NCI-H1930 (cell line): ENCODE measurements at regions not wholly inside any gene's neighbourhood (a gene's known extent, or its start where the extent isn't known, plus 50 kb on each side); places are given as distances from the start of the nearest gene placed in this dataset.
"Not testable (repeated sequence)": the region's sequence is repeated elsewhere in the genome, so short reads cannot be mapped to it uniquely, and the experiment has no call there.

Experiments
- DNase-seq, 2 experiments: peaks; one replicate each; lab custom pipeline; 2025; lab: John Stamatoyannopoulos, UW

DNA sequence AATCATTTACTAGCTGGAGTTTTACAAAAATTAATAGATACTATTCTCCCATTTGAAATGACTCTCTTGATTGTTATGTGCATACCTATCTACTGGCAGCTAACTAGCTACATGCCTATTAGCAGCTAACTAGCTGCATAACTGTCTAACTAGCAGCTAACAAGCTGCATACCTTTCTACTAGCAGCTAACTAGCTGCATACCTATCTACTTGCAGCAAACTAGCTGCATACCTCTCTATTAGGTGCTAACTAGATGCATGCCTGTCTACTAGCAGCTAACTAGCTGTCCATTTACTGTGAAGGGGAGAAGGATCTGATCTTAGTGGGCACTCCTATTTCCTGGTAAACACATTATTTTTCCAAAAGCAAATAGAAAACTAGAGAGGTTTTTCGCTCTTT, 439.4 kb upstream of the PFKP start:
- no peak for DNase-seq

DNA sequence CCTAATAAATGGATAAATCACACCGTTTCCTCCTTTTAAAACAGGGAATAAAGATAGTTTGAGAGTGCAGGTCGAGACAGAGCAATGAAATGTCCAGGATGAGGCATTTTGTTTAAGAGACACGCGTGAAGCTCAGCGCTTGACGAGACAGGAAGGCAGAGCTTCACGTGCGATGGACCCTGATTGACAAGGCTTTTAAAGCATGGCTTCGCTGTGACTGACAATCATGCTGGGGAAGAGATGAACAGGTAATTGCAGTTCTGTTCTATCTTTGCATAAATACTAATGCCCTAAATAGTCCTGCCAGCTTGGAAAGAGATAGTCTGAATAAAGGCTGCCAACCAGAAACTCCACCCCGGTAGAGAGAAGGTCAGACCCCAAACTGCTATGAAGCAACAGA, 442.3 kb upstream of the PFKP start:
- DNase-seq, result no peak

DNA sequence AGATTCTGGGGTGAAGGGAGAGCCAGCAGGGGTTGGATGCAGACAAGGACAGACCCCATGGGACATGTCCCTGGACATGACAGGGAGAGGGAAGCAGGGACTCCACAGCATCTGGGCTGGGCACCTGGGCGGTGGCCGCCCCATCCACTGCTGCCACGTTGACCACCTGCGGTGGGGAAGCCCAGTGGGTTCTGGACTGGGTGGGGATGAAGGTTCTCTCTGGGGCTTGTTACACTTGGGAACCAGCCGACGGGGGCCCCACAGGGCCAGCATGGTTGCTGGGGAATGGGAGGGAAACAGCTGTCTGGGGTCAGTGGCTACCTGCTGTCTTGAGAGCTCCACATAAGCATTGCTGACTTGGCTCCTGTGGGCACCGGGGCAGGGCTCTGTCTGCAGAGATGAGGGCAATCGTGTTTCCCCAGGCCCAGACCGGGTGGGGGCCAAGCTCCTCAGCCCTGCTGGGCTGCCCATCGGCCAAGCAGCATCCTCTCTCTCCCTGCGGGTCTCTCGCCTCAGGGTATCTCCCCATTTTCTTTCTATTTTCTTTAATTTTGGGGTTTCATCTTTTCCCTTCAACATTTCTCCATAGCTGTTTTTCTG, 443.6 kb upstream of the PFKP start:
- no peak for DNase-seq

DNA sequence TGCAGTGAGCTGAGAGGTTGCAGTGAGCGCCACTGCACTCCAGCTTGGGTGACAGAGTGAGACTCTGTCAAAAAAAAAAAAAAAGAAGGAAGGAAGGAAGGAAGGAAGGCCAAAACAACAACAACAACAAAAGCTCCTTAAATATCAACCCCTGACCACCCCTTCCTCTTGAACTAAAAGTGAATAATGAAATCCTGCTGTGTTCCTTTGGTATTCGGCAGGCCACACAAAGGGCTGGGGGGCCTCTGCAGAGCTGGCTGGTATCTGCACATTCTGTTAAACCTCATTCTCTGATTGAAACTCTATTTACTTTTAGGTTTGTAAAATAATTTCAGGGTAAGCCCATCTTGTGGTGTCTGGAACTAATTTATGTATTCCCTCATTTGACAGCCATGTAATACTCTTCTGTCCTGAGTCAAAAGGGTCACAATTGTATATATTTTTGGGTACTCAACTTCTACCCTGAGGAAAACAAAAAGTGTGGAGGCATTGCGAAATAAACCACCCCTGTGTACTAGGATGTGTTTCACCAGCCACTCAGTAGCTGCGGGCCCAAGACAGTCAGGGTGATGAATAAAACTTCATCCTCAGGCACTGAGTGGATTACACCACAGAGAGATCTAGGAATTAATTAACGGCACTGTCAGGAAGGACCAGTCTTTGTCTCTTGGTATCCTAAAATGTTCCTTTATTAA, 446.4 kb upstream of the PFKP start:
- no peak for DNase-seq

DNA sequence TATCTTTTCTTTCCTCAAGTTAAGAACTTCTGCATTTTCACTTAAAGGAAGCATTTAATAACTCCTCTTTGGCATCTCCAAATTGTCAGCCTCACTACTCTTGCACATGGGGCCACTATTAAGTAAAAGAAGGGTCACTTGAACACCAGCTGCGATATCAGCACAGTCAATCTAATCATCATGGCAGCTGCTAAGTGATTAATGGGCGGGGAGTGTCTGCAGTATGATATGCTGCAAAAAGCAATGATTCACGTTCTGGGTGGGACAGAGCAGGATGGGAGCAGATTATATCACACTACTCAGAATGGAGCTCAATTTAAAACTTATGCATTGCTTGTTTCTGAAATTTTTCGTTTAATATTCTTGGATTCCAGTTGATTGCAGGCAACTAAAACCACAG, 447.4 kb upstream of the PFKP start:
- no peak for DNase-seq

DNA sequence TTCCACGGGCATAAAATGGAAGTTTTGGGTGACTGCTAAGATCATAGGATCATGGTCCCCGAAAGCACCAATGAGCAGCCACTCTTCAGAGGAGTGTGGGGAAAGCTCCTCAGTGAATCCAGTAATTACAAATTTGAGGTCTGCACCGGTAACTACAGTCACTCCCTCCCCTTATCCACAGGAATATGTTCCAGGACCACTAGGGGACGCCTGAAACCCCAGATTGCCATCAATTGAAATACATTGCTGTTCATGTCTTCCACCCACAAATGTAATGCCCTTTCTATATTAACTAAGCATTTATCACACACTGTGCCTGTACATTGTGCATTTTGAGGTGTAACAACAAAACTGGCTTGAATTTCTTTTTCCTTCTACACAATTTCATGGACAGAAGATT, 447.9 kb upstream of the PFKP start:
- no peak for DNase-seq

DNA sequence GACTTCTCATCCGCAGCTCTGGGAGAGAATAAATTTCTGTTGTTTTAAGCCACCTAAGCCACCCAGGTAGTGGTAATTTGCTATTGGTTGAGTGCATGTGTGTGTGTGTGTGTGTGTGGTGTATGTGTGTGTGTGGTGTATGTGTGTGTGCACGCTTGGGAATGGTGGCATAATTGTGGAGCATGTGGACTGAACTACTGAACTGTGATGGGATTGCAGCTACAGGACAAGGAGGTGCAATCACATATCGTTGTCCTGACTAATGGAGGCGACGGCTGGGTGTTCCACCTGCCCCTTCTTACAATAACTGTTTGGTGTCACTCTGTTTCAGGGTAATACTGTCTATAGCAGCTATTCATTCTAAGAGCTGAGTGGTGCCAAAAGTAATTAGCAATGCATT, 448.7 kb upstream of the PFKP start:
- DNase-seq, result no peak

DNA sequence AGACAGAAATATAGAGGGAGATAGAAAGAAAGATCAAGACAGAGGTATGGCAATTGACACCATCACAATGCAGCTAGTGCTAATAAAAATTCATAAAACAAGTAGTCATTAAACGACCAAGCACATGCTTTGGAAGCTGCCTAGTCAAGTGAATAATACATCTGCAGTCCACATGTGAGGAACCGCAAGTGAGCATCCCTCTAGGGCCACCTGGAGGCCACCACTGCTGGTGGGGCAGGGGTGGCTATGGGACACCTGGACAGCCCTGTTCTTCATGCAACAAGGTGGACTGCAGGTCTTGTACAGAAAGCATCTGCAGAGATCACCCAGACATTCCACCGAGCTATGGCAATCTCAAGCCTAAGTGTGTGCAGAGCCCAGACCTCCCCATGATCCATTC, 451.1 kb upstream of the PFKP start:
- DNase-seq, result no peak

DNA sequence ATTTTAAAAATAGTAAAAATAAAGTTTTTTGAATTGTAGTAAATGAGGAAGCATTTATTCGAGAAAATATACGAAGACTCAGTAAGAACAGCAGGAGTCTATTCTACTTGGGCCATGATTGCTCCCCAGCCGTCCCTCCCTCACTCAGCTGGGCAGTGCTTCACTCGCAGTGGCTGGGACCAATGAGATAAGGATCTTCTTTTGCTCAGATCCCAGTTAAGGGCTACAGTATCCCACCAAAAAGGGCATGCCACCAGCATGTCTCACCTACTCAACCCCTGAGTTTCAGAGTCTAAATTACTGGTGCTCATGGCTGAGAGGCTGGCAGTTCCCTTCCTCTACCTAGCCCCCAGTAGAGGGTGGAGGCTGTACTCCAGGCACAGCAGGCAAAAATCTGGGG, 455.7 kb upstream of the PFKP start:
- DNase-seq, result no peak

DNA sequence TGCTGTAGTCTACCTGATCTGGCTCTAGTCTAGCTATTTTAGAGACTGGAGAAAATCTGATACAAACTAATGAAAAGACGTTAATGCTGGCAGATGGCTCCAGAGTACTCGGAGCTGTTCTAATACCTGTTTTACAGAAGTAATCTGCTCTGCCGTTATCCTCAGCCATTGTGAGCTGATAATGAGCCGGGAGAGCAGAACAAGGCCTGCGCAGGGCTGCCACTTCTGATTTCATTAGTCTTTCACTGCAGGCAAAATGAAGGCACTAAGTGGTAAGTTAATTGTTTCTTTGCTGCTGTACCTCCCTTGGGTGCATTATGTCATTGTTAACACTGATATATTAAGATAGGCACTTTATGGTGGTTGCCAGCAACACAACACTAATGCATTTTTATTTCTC, 456.4 kb upstream of the PFKP start:
- no peak for DNase-seq

DNA sequence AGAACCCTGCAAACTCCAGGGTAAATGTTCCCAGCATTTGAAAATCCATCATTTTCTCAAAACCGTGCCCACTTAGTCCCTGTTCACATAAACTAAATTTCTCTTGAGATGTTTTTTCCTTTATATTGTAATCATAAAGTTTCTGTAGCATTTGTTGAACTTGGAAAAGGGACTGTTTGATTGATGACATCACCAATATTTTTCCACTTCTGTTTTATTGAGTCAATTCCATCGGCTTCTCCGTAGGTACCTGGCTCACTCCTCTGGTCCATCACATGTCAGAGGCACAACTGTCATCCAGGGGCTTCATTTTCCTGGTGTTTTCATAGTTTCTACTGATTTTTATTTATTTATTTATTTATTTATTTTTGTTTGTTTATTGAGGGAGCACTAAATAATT, 462.5 kb upstream of the PFKP start:
- DNase-seq, result no peak

DNA sequence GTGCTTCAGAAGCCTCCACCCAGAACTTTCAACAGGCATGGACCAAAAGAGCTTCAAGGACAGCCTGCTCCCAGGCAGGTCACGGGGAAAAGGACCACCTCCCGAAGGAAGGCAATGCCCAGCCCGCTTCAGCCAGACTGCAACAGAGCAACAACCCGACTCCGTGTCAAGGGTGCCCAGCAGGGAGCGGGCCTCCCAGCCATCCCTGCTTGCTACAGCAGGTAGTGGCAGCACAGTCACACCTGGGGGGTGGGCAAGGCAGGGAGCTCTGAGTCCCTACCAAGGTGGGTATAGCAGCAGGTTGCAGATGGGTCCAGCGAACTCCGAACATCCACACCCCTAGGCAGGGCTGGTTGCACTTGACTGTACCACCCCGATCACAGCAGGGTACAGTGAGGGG, 467.8 kb upstream of the PFKP start:
- DNase-seq, result no peak

DNA sequence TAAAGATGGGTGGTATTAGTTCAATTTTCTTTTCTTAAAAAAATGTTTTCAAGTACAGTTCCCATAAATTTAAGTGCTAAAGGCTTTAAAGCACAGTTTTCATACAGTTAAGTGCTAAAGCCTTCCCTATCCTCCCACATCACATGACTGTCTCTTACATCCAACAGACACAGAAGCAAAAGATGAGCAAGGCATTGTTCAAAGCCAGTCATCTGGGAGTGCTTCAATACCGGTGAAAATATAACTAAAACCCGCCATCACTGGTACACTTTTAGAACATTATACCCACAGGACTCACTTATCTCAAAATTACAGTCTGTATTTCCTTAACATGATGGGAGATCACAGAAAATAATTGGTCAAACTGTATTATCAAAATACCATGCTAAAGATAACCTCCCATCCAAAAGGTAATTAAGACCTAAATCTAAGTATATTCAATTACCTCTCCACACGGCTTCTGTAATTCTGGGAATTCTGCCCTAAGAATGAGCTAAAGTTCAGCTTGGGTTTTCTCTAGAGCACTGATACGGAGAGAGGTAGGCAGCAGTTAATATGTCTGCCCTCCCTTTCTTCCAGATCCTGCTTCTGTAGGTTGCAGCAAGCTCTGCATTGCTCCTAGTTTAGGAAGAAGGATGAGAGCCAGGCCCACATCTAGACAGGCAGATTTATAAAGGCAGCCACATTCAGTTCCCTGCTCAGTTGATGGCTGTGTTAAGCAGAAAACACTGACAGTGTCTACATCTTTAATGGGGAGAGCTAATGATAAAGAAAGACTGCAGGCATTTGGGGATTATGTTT, 474.8 kb upstream of the PFKP start:
- DNase-seq, result no peak

DNA sequence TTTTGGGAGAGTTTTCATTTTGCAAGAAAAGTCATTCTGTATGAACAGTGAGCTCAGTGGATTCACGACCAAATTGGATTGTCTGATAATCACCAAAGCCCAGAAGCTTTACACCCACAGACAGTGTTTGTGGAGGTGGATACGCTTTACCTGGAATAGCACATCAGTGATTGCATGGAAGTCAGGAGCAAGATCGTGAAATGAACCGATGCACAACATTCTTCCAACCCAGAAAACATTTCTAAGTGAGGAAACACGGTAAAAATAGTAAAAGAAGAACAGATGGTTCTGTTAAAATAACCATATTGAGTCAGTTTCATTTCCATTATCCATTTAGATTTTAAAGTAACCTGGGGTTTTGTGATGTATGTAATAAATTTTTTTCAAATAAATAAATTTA, 478.2 kb upstream of the PFKP start:
- DNase-seq, result no peak

DNA sequence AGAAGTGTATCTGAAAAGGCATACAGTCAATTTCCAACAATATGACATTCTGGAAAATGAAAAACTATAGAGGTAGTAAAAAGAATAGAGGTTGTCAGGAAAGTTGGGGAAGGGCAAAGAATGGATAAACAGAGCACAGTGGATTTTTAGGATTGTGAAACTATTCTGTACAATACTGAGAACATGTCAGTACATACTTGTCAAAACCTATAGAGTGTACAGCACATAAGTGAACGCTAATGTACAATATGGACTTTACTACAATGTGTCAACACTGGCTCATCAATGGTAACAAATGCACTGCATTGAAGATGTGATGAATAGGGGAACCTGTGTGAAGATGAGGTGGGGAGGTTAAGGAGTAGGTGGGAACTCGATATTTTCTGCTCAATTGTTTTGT, 483.0 kb upstream of the PFKP start:
- DNase-seq, result no peak

DNA sequence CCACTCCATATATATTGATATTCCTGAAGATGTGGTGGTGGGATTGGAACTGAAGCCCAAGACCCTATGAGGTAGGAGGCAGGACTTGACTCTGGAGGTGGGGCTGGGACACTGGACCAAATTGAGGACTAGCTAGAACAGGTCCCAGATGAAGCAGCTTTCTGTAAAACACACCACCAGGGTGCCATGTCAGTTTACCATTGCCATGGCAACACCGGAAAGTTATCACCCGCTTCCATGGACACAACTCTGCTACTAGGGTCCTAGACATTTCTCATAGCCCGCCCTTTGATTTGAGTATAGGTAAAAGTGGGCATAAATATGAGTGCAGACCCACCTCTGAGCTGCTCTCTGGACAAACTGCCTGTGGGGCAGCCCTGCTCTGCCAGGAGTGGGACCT, 490.5 kb upstream of the PFKP start:
- no peak for DNase-seq

DNA sequence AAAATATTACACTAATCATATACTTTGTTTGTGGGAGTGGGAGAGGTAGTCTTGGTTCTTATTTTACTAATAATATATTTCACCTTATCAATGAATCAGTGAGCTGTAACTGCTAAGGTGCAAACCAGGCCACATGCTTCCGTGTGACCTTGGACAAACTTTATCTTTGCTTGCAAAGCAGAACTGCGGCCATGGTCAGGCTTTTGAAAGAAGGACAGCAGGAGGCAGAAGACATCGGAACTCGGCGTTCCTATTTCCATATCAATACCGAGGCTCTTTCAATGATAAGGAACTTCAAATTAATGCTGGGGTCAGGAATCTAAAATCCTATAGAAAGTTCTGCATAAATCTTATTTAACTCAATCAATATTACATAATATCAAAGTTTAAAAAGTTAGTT, 491.9 kb upstream of the PFKP start:
- no peak for DNase-seq

DNA sequence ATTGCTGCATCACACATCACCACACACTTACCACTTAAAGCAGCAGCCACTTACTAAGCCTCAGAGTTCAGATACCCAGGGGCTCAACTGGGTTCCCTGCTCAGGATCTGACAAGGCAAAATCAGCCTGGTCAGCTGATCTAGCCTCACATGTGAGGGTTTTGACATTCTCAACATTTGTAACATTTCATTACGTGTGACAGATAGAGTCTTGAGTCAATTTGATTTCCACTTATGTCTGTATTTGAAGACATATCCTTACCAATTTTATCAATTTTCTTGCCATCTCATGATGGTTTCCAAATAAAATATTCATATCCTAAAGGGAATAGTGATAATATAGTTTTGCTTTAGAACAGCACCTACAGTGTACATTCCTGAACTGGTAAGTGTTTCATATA, 494.7 kb upstream of the PFKP start:
- DNase-seq, result no peak

DNA sequence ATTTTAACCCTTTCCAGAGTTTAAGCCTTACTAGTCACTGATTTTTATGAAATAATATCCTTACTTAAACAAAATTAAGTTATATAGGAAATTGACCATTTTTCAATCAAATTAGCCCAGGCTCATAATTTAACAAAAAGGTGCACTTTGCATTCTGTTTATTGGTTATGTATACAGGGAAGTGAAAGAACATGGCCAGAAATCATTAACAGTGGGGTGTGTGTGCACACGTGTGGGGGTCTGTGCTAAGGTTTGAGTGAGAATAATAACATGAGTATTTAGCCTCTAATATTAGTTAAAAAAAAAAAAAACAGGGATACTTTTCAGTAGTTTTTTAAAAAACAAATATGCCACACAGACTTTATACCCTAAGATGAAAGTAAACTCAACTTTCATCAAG, 510.5 kb upstream of the PFKP start:
- no peak for DNase-seq

DNA sequence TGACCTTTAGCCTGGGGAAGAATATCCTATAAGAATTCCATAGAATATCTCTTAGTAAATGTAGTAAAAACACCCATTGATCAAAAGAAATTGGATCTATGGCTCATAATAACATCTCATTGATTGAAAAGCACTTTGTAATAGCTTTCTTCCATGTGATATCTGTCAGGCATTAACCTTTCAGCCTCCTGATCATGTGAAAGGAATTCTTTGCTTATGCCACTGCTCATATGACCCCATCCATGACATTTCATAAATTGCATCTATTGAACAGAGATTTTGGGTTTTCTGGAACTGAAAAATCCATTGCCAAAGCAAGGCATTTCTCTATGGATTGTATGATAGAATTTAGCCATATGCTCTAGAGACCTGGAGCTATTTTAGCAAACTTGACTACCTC, 519.3 kb upstream of the PFKP start:
- DNase-seq, result no peak

DNA sequence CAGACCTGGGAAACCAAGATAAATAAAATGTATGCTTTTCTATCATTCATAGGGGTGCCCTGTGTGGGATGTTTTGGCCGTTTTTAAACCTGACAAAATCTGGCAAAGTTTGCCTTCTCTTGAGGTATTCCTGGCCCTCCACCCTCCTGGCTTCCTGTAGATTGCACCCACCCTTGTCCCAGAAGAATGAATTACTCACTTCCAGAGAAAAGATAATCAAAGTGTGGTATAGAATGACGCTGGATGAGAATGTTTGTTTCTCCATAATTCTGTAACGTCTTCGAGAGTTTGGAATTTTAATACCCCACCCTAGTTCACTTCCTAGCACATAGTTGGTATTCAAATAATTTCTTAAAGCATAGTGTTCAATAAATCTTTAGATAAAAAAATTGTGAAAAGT, 519.7 kb upstream of the PFKP start:
- no peak for DNase-seq

DNA sequence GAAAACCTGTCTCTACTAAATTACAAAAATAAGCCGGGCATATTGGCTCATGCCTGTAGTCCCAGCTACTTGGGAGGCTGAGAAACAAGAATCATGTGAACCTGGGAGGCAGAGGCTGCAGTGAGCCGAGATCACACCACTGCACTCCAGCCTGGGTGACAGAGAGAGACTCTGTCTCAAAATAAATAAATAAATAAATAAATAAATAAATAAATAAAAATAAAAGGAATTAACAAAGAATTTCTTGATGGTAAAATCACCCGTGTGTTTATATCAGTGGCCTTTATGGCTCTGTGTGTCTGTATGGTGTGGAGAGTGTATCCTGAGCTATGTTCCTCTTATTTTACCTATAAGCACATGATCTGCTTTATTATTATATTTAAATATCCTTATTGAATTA, 520.5 kb upstream of the PFKP start:
- not testable (repeated sequence) for DNase-seq

DNA sequence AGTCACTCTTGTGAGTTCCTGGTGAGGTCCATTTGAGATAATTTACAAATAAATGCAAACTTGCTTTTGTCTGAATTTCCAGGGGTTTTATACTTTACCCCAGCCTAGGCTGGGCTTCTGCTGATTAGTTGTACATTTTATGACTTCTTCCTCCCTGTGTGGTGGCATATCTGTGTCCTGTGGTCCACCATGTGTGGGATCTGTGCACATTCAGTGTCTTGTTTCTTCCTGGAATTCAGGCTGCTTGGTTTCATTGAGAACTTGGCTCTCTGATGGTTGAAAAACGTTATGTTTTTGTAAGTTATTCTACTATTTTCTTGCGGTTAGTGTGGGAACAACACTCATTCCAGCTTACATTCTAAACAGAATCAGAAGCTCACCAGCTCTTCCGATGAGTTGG, 523.4 kb upstream of the PFKP start:
- DNase-seq, result no peak
